HEK293T (cell line): ENCODE measurements at regions not wholly inside any gene's neighbourhood (a gene's known extent, or its start where the extent isn't known, plus 50 kb on each side); places are given as distances from the start of the nearest gene placed in this dataset.

Experiments
- ARNT ChIP-seq: fragments of 450-650 bp; IDR thresholded peaks from 2 replicates; pipeline ENCODE4 v1.6.1; 2017; ENCODE audit warnings: mild to moderate bottlenecking
- BHLHE40 ChIP-seq: fragments of 450-650 bp; IDR thresholded peaks from 2 replicates; pipeline ENCODE4 v1.6.1; 2016; ENCODE audit warnings: mild to moderate bottlenecking, moderate library complexity, borderline replicate concordance
- ELF4 ChIP-seq: fragments of 450-650 bp; IDR thresholded peaks from 2 replicates; pipeline ENCODE4 v1.6.1; 2017; ENCODE audit warnings: antibody characterized with exemption
- FOXA1 ChIP-seq: fragments of 450-650 bp; IDR thresholded peaks from 2 replicates; pipeline ENCODE4 v1.6.1; 2016; ENCODE audit warnings: mild to moderate bottlenecking
- FOXK2 ChIP-seq: fragments of 450-650 bp; IDR thresholded peaks from 2 replicates; pipeline ENCODE4 v1.6.1; 2016; ENCODE audit warnings: mild to moderate bottlenecking
- FOXM1 ChIP-seq: fragments of 450-650 bp; IDR thresholded peaks from 2 replicates; pipeline ENCODE4 v1.6.1; 2017; ENCODE audit warnings: mild to moderate bottlenecking, borderline replicate concordance
- HDGF ChIP-seq: fragments of 450-650 bp; IDR thresholded peaks from 2 replicates; pipeline ENCODE4 v1.6.1; 2017; ENCODE audit warnings: antibody characterized with exemption, borderline replicate concordance
- LEF1 ChIP-seq: fragments of 450-650 bp; IDR thresholded peaks from 2 replicates; pipeline ENCODE4 v1.6.1; 2017; ENCODE audit warnings: mild to moderate bottlenecking, borderline replicate concordance
- PKNOX1 ChIP-seq: fragments of 450-650 bp; IDR thresholded peaks from 2 replicates; pipeline ENCODE4 v1.6.1; 2016
- SP1 ChIP-seq: fragments of 450-650 bp; IDR thresholded peaks from 2 replicates; pipeline ENCODE4 v1.6.1; 2017
- SUZ12 ChIP-seq: fragments of 450-650 bp; IDR thresholded peaks from 2 replicates; pipeline ENCODE4 v1.6.1; 2016; ENCODE audit warnings: mild to moderate bottlenecking
- TARDBP ChIP-seq: fragments of 450-650 bp; IDR thresholded peaks from 2 replicates; pipeline ENCODE4 v1.6.1; 2016
- ZNF384 ChIP-seq: fragments of 450-650 bp; IDR thresholded peaks from 2 replicates; pipeline ENCODE4 v1.6.1; 2016

GRCh38 chr11:15807827-15808226, 548.5 kb downstream of the SOX6 start:
- TF ChIP-seq SUZ12 (no peak), SP1 (no peak), BHLHE40 (no peak), PKNOX1 (no peak), ELF4 (no peak), FOXK2 (no peak), LEF1 (no peak), TARDBP (no peak), FOXA1 (no peak), ZNF384 (no peak), FOXM1 (no peak), HDGF (no peak), ARNT (no peak)
